Endothelial cell of umbilical vein (primary cell): ENCODE measurements at regions not wholly inside any gene's neighbourhood (a gene's known extent, or its start where the extent isn't known, plus 50 kb on each side); places are given as distances from the start of the nearest gene placed in this dataset.

Source experiments
- BruUV-seq: library from RNA; stranded (reverse); fragments of 400-500 nt; replicated peaks from 2 replicates; lab custom pipeline; 2021; lab: Mats Ljungman, UMichigan
- CTCF ChIA-PET: fragments of 300-600, 350-600 bp; sonication (Branson Sonifier 250); formaldehyde crosslinking; loops from one replicate; lab custom pipeline; 2021; ENCODE audit warnings: antibody characterized with exemption, inconsistent platforms; lab: Charles Lee
- POLR2A ChIA-PET: fragments of 300-600, 350-600 bp; sonication (Branson Sonifier 250); formaldehyde crosslinking; loops from one replicate; lab custom pipeline; 2021; ENCODE audit warnings: antibody characterized with exemption, inconsistent platforms; lab: Charles Lee
- DNase-seq: peaks from one replicate; pipeline ENCODE4 v3.0.0-alpha.2; 2011; ENCODE audit warnings: low read depth, low spot score
- FAIRE-seq: peaks from 2 replicates; lab custom pipeline; 2011; peaks lifted over from hg19 to GRCh38; lab: Jason Lieb, UNC
- H2AFZ ChIP-seq: 2 replicates; pipeline ENCODE4 v1.6.0; 2012; ENCODE audit warnings: low read depth, low read length, control low read depth, inconsistent platforms
- H3K27ac ChIP-seq: 2 replicates; pipeline ENCODE4 v1.5.1; 2011; ENCODE audit warnings: low read depth, mild to moderate bottlenecking, control low read depth, low read length, moderate library complexity; ENCODE audit not compliant: insufficient read depth
- H3K27me3 ChIP-seq, 2 experiments: 2 replicates each; pipeline versions ENCODE4 v1.6.0 to v1.6.1; 2011; ENCODE audit warnings: low read length in 2 of 2, mixed read lengths in 1 of 2; ENCODE audit not compliant: control insufficient read depth in 2 of 2, insufficient read depth in 2 of 2
- H3K36me3 ChIP-seq, 2 experiments: 2 replicates in 1 of 2; 3 replicates in 1 of 2; pipeline ENCODE4 v1.5.1; 2011; ENCODE audit warnings: low read length in 2 of 2, mild to moderate bottlenecking in 1 of 2, moderate library complexity in 1 of 2; ENCODE audit not compliant: control insufficient read depth in 2 of 2, insufficient read depth in 2 of 2; ENCODE audit errors: extremely low read depth in 1 of 2
- H3K4me1 ChIP-seq: 3 replicates; pipeline ENCODE4 v1.5.1; 2011; ENCODE audit warnings: mild to moderate bottlenecking, low read length; ENCODE audit not compliant: control insufficient read depth, insufficient read depth; ENCODE audit errors: extremely low read depth
- H3K4me2 ChIP-seq: 2 replicates; pipeline ENCODE4 v1.6.1; 2011; ENCODE audit warnings: low read length, control low read depth, mixed read lengths; ENCODE audit not compliant: insufficient read depth
- H3K4me3 ChIP-seq, 3 experiments: fragments of 200-600 bp in 1 of 3; sonication (generic), shearing (Covaris generic) in 1 of 3; replicated peaks in 1 of 3; 2 replicates each; pipeline ENCODE4 v1.5.1; 2011 to 2016; ENCODE audit warnings: control low read depth in 3 of 3, low read length in 3 of 3, mild to moderate bottlenecking in 2 of 3, inconsistent platforms in 1 of 3, low read depth in 1 of 3, moderate library complexity in 1 of 3; ENCODE audit not compliant: insufficient read depth in 1 of 3
- H3K79me2 ChIP-seq: 2 replicates; pipeline ENCODE4 v1.6.0; 2012; ENCODE audit warnings: low read length, inconsistent platforms; ENCODE audit not compliant: control insufficient read depth, insufficient read depth
- H3K9ac ChIP-seq: replicated peaks from 2 replicates; pipeline ENCODE3; 2011; ENCODE audit warnings: low read length, control low read depth; ENCODE audit not compliant: insufficient read depth; ENCODE audit errors: extremely low read depth
- H3K9me1 ChIP-seq: replicated peaks from 3 replicates; pipeline ENCODE4 v1.6.0; 2011; ENCODE audit warnings: mild to moderate bottlenecking, low read length; ENCODE audit not compliant: control insufficient read depth, insufficient read depth; ENCODE audit errors: extremely low read depth
- H3K9me3 ChIP-seq: replicated peaks from 2 replicates; pipeline ENCODE4 v1.5.1; 2012; ENCODE audit warnings: low read length, inconsistent platforms; ENCODE audit not compliant: control insufficient read depth, insufficient read depth
- H4K20me1 ChIP-seq: replicated peaks from 2 replicates; pipeline ENCODE3; 2011; ENCODE audit warnings: mild to moderate bottlenecking, low read length; ENCODE audit not compliant: control insufficient read depth, insufficient read depth; ENCODE audit errors: extremely low read depth
- CTCF ChIP-seq, 2 donors: IDR thresholded peaks; 1 replicate in 1 of 2; 2 replicates in 1 of 2; pipeline ENCODE4 v1.5.1; 2011; ENCODE audit warnings: low read length in 2 of 2, mild to moderate bottlenecking in 2 of 2, moderate library complexity in 2 of 2, control low read depth in 1 of 2, inconsistent platforms in 1 of 2, low read depth in 1 of 2; ENCODE audit not compliant: insufficient read depth in 1 of 2; ENCODE audit errors: extremely low read depth in 1 of 2
- EZH2 ChIP-seq: IDR thresholded peaks from 2 replicates; pipeline ENCODE4 v1.6.1; 2012; ENCODE audit warnings: borderline replicate concordance, low read depth, mild to moderate bottlenecking, moderate library complexity, low read length, inconsistent platforms; ENCODE audit not compliant: severe bottlenecking
- FOS ChIP-seq: IDR thresholded peaks from 2 replicates; pipeline ENCODE4 v1.6.1; 2011; ENCODE audit warnings: mild to moderate bottlenecking, low read length, moderate library complexity, borderline replicate concordance; ENCODE audit not compliant: insufficient read depth
- GATA2 ChIP-seq: IDR thresholded peaks from 2 replicates; pipeline ENCODE4 v1.7.0; 2011; ENCODE audit warnings: low read depth, mild to moderate bottlenecking, moderate library complexity, mixed read lengths, low read length; ENCODE audit not compliant: insufficient read length, insufficient read depth
- JUN ChIP-seq: IDR thresholded peaks from 2 replicates; pipeline ENCODE4 v1.6.1; 2011; ENCODE audit warnings: borderline replicate concordance, low read depth; ENCODE audit not compliant: insufficient read length, insufficient read depth
- POLR2A ChIP-seq: IDR thresholded peaks from 2 replicates; pipeline ENCODE4 v1.6.1; 2012; ENCODE audit warnings: low read depth, mild to moderate bottlenecking, control low read depth, low read length
- dilution Hi-C: fragments of 300-500 bp; cut with MboI; formaldehyde crosslinking; loops from one replicate; pipeline ENCODE4 v1.15.0; 2019; ENCODE audit warnings: low sequenced_read_pairs; ENCODE audit not compliant: extremely low pct_ligation_motif_present
- intact Hi-C: fragments of 100-400 bp; cut with micrococcal nuclease; formaldehyde crosslinking; loops from one replicate; pipeline ENCODE4 v1.10.0; 2022

DNA sequence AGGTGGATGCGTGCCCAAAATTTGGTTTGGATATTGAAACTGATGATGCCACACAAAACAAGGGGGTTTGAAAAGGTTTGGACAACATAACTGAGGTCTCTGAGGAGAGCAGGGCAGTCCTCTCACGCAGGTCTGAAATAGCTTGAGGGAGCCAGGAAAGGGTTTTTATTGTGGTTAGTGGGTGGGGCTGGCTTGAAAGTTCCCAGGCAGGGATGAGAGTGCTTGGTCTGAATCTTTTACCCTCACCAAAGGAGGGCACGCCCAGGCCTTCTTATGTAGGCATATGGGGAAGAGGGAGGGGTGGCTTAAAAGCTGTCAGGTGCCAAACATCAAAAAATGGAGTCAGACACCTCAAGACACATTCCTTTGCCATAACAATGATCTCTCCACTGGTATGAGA, 493.1 kb upstream of the CCDC196 start:
- intact Hi-C loops (no loop called here), dilution Hi-C loops (no loop called here)
- no TSS peak for BruUV-seq
- H3K4me2 ChIP-seq: no peak overlapping the region
- TF ChIP-seq EZH2 (no peak), POLR2A (no peak), CTCF (IDR thresholded peaks at IDR 0.05; ENCODE audit: extremely low read depth in 1 of 2, insufficient read depth in 1 of 2, low read depth in 1 of 2, low read length in 2 of 2) (no peak)
- H3K27ac ChIP-seq: no peak overlapping the region
- H3K4me1 ChIP-seq: no peaks in the 10 kb centered on the region
- H2AFZ ChIP-seq: no peak overlapping the region
- no peak overlapping the region for H3K4me3 ChIP-seq
- DNase-seq (no peak), FAIRE-seq (no peak)
- no peak overlapping the region for H3K9ac ChIP-seq
- H4K20me1 ChIP-seq: no peaks in the 10 kb centered on the region
- ChIA-PET CTCF (no interaction called here), POLR2A (no interaction called here)
- no peaks in the 10 kb centered on the region for H3K36me3 ChIP-seq
- no peaks in the 10 kb centered on the region for H3K27me3 ChIP-seq
- no peaks in the 10 kb centered on the region for H3K9me1 ChIP-seq
- no peaks in the 10 kb centered on the region for H3K79me2 ChIP-seq
- no peaks in the 10 kb centered on the region for H3K9me3 ChIP-seq

DNA sequence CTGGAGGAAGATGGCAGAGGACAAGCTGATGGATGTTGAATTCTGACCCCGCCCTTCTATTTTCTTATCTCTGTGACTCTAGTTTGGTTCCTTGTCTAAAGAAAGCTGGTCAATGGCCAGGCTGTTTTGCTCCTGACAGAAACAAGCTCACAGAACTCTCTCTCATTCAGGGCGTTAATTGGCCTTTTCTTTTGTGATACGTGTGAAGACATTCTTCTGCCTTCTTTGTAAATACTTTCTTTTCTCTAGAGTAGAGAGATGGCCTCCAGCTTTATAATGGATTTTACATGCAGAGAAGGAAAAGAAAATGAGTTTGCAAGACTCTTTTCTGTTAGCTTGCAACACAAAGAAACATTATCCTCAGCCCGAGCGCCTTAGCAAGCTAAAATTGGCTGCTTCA, 492.2 kb upstream of the CCDC196 start:
- Histone ChIP-seq H3K4me1 (no peaks in the 10 kb centered on the region), H3K9ac (no peak overlapping the region), H3K27ac (no peak overlapping the region), H3K9me1 (no peaks in the 10 kb centered on the region), H3K9me3 (no peaks in the 10 kb centered on the region), H3K4me2 (no peak overlapping the region), H3K27me3 (no peaks in the 10 kb centered on the region), H4K20me1 (no peaks in the 10 kb centered on the region), H2AFZ (no peak overlapping the region), H3K36me3 (no peaks in the 10 kb centered on the region), H3K4me3 (no peak overlapping the region), H3K79me2 (no peaks in the 10 kb centered on the region)
- TF ChIP-seq CTCF (IDR thresholded peaks at IDR 0.05; ENCODE audit: extremely low read depth in 1 of 2, insufficient read depth in 1 of 2, low read depth in 1 of 2, low read length in 2 of 2): no peak
- TF ChIP-seq JUN: no peak
- no peak for TF ChIP-seq FOS
- no peak for TF ChIP-seq GATA2
- no peak for DNase-seq
- dilution Hi-C loops: no loop called here
- intact Hi-C loops: no loop called here
- ChIA-PET POLR2A (no interaction called here), CTCF (no interaction called here)
- FAIRE-seq: no peak
- no TSS peak for BruUV-seq
